GM23338 (cell line): ENCODE measurements at regions not wholly inside any gene's neighbourhood (a gene's known extent, or its start where the extent isn't known, plus 50 kb on each side); places are given as distances from the start of the nearest gene placed in this dataset.

Experiments
- ATAC-seq: fragments of 200-7000 bp; cut with Tn5 transposase; 3 replicates; pipeline ENCODE4 v1.9.1; 2020
- DNase-seq: peaks from one replicate; pipeline ENCODE4 v3.0.0-alpha.2; 2015; ENCODE audit warnings: low spot score
- H2AFZ ChIP-seq: fragments of 200-600 bp; sonication (generic); 2 replicates; pipeline ENCODE4 v1.8.0; 2016; ENCODE audit warnings: antibody characterized with exemption, mild to moderate bottlenecking, moderate library complexity
- H3F3A ChIP-seq: fragments of 200-600 bp; sonication (generic); replicated peaks from 2 replicates; pipeline ENCODE4 v1.8.0; 2017; ENCODE audit warnings: antibody characterized with exemption, mixed run types, low read depth
- H3K27ac ChIP-seq: fragments of 200-600 bp; sonication (generic); 2 replicates; pipeline ENCODE4 v1.6.1; 2016; ENCODE audit warnings: low read depth
- H3K27me3 ChIP-seq: fragments of 200-600 bp; sonication (generic); 2 replicates; pipeline ENCODE4 v1.8.0; 2016; ENCODE audit warnings: mild to moderate bottlenecking, mixed run types, moderate library complexity; ENCODE audit not compliant: insufficient read depth
- H3K36me3 ChIP-seq: fragments of 200-600 bp; sonication (generic); 2 replicates; pipeline ENCODE4 v1.8.0; 2016; ENCODE audit warnings: mild to moderate bottlenecking; ENCODE audit not compliant: insufficient read depth
- H3K4me1 ChIP-seq: fragments of 200-600 bp; sonication (generic); 2 replicates; pipeline ENCODE4 v1.8.0; 2016; ENCODE audit warnings: mild to moderate bottlenecking, moderate library complexity; ENCODE audit not compliant: insufficient read depth
- H3K4me2 ChIP-seq: fragments of 200-600 bp; sonication (generic); 2 replicates; pipeline ENCODE4 v1.7.1; 2017; ENCODE audit warnings: mixed run types
- H3K4me3 ChIP-seq: fragments of 200-600 bp; sonication (generic); 2 replicates; pipeline ENCODE4 v1.6.1; 2016; ENCODE audit warnings: mixed run types
- H3K79me2 ChIP-seq: fragments of 200-600 bp; sonication (generic); replicated peaks from 2 replicates; pipeline ENCODE4 v1.8.0; 2017; ENCODE audit warnings: mild to moderate bottlenecking; ENCODE audit not compliant: insufficient read depth
- H3K9me2 ChIP-seq: fragments of 200-600 bp; sonication (generic); 2 replicates; pipeline ENCODE4 v1.8.0; 2017; ENCODE audit not compliant: insufficient read depth
- H4K20me1 ChIP-seq: fragments of 200-600 bp; sonication (generic); replicated peaks from 2 replicates; pipeline ENCODE4 v1.8.0; 2017; ENCODE audit warnings: mild to moderate bottlenecking; ENCODE audit not compliant: insufficient read depth
- H3K27ac Mint-ChIP-seq: 2 replicates; pipeline ENCODE4 v1.8.0; 2020; ENCODE audit warnings: inconsistent platforms, mild to moderate bottlenecking, moderate library complexity, mixed read lengths
- H3K27me3 Mint-ChIP-seq: 3 replicates; pipeline ENCODE4 v1.8.0; 2022; ENCODE audit warnings: low read depth, mild to moderate bottlenecking, moderate library complexity, mixed read lengths, inconsistent platforms; ENCODE audit not compliant: insufficient read depth, poor library complexity
- H3K36me3 Mint-ChIP-seq: 3 replicates; pipeline ENCODE4 v1.8.0; 2021; ENCODE audit warnings: low read depth, mild to moderate bottlenecking, inconsistent platforms, moderate library complexity, mixed read lengths
- H3K4me1 Mint-ChIP-seq: 3 replicates; pipeline ENCODE4 v1.8.0; 2020; ENCODE audit warnings: mild to moderate bottlenecking, inconsistent platforms, mixed read lengths
- H3K4me3 Mint-ChIP-seq: 3 replicates; pipeline ENCODE4 v1.8.0; 2021; ENCODE audit warnings: moderate library complexity, mild to moderate bottlenecking, inconsistent platforms, mixed read lengths
- H3K9me3 Mint-ChIP-seq: 3 replicates; pipeline ENCODE4 v1.8.0; 2020; ENCODE audit warnings: moderate library complexity, mild to moderate bottlenecking, inconsistent platforms, mixed read lengths
- CREB1 ChIP-seq: fragments of 250-450 bp; sonication (Bioruptor Pico); IDR thresholded peaks from 2 replicates; pipeline ENCODE4 v1.5.0; 2020; ENCODE audit warnings: low read depth, mild to moderate bottlenecking, moderate library complexity
- EZH2 ChIP-seq: fragments of 200-600 bp; sonication (generic); IDR thresholded peaks from one replicate; pipeline ENCODE4 v1.8.0; 2017; ENCODE audit warnings: antibody characterized with exemption, mild to moderate bottlenecking, low read depth; ENCODE audit not compliant: unreplicated experiment
- EZH2phosphoT487 ChIP-seq: fragments of 200-600 bp; sonication (generic); IDR thresholded peaks from one replicate; pipeline ENCODE4 v1.8.1; 2018; ENCODE audit warnings: antibody characterized with exemption; ENCODE audit not compliant: unreplicated experiment
- JUNB ChIP-seq: IDR thresholded peaks from one replicate; pipeline ENCODE4 v1.6.1; 2016; ENCODE audit warnings: antibody characterized with exemption; ENCODE audit not compliant: unreplicated experiment
- NANOG ChIP-seq: IDR thresholded peaks from 2 replicates; pipeline ENCODE4 v1.6.1; 2016; ENCODE audit warnings: antibody characterized with exemption, borderline replicate concordance
- STAT1 ChIP-seq: IDR thresholded peaks from one replicate; pipeline ENCODE4 v1.6.1; 2016; ENCODE audit warnings: antibody characterized with exemption; ENCODE audit not compliant: unreplicated experiment
- ZNF331 ChIP-seq: fragments of 250-450 bp; sonication (Bioruptor Pico); IDR thresholded peaks from 2 replicates; pipeline ENCODE4 v1.5.0; 2020; ENCODE audit warnings: low read depth, mild to moderate bottlenecking, moderate library complexity
- TF ChIP-seq, protein P1 (sequence below), 2 experiments: fragments of 200-600 bp in 1 of 2; sonication (generic) in 1 of 2; conservative IDR thresholded peaks; 2 replicates each; pipeline versions ENCODE4 v1.5.1 to v1.6.1; 2016 to 2017; ENCODE audit warnings: antibody characterized with exemption in 2 of 2, low read depth in 2 of 2, mild to moderate bottlenecking in 2 of 2, moderate library complexity in 1 of 2
- TF ChIP-seq, protein P2 (sequence below): IDR thresholded peaks from one replicate; pipeline ENCODE4 v1.6.1; 2018; ENCODE audit warnings: antibody characterized with exemption; ENCODE audit not compliant: unreplicated experiment

DNA sequence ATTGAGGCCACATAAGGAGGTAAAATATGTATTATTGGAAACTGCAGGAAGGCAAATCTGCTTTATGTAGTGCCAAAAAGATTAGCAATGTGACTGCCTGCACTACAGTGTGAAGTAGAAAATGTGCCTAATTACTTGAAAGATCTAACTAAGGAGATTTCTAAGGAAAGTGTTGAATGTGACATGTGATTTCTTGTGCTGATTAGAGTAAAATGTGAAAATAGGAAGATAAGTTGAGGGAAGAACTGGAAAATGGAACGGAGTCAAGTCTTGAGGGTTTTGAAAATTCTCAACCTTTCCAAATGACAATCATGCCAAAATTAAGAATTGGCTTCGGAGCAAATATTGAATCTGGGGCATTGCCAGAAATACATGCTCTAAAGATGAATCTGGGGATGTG, 209.5 kb upstream of the SPOCK3 start:
- no peak overlapping the region for H3K4me3 Mint-ChIP-seq
- DNase-seq (no peak), ATAC-seq (no peak)
- Histone ChIP-seq H3F3A (no peaks in the 10 kb centered on the region), H3K9me2 (no peaks in the 10 kb centered on the region), H3K4me2 (no peak overlapping the region), H3K27ac (no peak overlapping the region), H3K27me3 (no peaks in the 10 kb centered on the region), H3K36me3 (no peaks in the 10 kb centered on the region), H3K4me3 (no peak overlapping the region), H2AFZ (no peak overlapping the region), H3K79me2 (no peaks in the 10 kb centered on the region), H4K20me1 (no peaks in the 10 kb centered on the region), H3K4me1 (no peaks in the 10 kb centered on the region)
- TF ChIP-seq, protein P1, sequence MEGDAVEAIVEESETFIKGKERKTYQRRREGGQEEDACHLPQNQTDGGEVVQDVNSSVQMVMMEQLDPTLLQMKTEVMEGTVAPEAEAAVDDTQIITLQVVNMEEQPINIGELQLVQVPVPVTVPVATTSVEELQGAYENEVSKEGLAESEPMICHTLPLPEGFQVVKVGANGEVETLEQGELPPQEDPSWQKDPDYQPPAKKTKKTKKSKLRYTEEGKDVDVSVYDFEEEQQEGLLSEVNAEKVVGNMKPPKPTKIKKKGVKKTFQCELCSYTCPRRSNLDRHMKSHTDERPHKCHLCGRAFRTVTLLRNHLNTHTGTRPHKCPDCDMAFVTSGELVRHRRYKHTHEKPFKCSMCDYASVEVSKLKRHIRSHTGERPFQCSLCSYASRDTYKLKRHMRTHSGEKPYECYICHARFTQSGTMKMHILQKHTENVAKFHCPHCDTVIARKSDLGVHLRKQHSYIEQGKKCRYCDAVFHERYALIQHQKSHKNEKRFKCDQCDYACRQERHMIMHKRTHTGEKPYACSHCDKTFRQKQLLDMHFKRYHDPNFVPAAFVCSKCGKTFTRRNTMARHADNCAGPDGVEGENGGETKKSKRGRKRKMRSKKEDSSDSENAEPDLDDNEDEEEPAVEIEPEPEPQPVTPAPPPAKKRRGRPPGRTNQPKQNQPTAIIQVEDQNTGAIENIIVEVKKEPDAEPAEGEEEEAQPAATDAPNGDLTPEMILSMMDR (conservative IDR thresholded peaks at IDR 0.05; ENCODE audit: low read depth in 2 of 2) = no peak
- TF ChIP-seq EZH2 (no peak), JUNB (no peak), ZNF331 (CRISPR knock-in tag) (no peak)
- no peaks in the 10 kb centered on the region for H3K9me3 Mint-ChIP-seq
- H3K27me3 Mint-ChIP-seq = no peaks in the 10 kb centered on the region
- no peak overlapping the region for H3K27ac Mint-ChIP-seq
- H3K4me1 Mint-ChIP-seq = no peaks in the 10 kb centered on the region
- H3K36me3 Mint-ChIP-seq = no peaks in the 10 kb centered on the region

DNA sequence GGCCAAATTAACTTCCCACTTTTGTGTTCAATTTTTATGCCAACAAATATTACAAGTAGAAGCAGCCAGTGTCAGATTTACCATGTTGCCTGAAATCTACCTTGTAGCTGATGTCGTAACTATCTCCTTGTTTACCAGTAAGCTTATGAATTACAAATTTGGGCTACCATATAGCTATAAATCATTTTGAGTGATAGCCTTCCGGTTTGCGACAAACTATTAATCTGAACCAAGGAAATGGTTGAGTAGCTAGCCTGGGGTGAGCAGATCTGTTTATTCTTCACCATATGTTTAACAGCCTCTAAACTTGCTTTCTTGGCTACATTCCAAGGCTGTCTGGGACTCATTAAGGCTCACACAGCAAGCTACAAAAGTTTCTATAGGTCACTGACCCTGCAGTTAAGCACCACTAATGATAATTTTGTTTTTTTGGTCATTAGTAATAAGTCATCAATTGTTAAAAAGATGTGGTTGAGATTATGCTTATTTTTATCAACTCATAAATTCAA, 218.7 kb upstream of the SPOCK3 start:
- no peak overlapping the region for H2AFZ ChIP-seq
- H3K4me1 Mint-ChIP-seq = no peaks in the 10 kb centered on the region
- H3K4me3 Mint-ChIP-seq = no peak overlapping the region
- no peak overlapping the region for H3K4me3 ChIP-seq
- no peak for DNase-seq
- H3K9me3 Mint-ChIP-seq = no peaks in the 10 kb centered on the region
- no peaks in the 10 kb centered on the region for H3K4me1 ChIP-seq
- TF ChIP-seq, protein P2, sequence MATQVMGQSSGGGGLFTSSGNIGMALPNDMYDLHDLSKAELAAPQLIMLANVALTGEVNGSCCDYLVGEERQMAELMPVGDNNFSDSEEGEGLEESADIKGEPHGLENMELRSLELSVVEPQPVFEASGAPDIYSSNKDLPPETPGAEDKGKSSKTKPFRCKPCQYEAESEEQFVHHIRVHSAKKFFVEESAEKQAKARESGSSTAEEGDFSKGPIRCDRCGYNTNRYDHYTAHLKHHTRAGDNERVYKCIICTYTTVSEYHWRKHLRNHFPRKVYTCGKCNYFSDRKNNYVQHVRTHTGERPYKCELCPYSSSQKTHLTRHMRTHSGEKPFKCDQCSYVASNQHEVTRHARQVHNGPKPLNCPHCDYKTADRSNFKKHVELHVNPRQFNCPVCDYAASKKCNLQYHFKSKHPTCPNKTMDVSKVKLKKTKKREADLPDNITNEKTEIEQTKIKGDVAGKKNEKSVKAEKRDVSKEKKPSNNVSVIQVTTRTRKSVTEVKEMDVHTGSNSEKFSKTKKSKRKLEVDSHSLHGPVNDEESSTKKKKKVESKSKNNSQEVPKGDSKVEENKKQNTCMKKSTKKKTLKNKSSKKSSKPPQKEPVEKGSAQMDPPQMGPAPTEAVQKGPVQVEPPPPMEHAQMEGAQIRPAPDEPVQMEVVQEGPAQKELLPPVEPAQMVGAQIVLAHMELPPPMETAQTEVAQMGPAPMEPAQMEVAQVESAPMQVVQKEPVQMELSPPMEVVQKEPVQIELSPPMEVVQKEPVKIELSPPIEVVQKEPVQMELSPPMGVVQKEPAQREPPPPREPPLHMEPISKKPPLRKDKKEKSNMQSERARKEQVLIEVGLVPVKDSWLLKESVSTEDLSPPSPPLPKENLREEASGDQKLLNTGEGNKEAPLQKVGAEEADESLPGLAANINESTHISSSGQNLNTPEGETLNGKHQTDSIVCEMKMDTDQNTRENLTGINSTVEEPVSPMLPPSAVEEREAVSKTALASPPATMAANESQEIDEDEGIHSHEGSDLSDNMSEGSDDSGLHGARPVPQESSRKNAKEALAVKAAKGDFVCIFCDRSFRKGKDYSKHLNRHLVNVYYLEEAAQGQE = no peak
- TF ChIP-seq EZH2phosphoT487 = no peak
- TF ChIP-seq ZNF331 (CRISPR knock-in tag) = no peak
- no peak for TF ChIP-seq CREB1
- TF ChIP-seq STAT1 = no peak
- TF ChIP-seq, protein P1 (conservative IDR thresholded peaks at IDR 0.05; ENCODE audit: low read depth in 2 of 2) = no peak
- TF ChIP-seq NANOG = no peak
- H4K20me1 ChIP-seq = no peaks in the 10 kb centered on the region
- H3K27me3 Mint-ChIP-seq = no peaks in the 10 kb centered on the region
- no peak for ATAC-seq
- no peaks in the 10 kb centered on the region for H3K9me2 ChIP-seq
- H3K4me2 ChIP-seq = no peak overlapping the region
- H3F3A ChIP-seq = no peaks in the 10 kb centered on the region
- no peaks in the 10 kb centered on the region for H3K27me3 ChIP-seq
- no peaks in the 10 kb centered on the region for H3K79me2 ChIP-seq
- no peak overlapping the region for H3K27ac ChIP-seq
- H3K27ac Mint-ChIP-seq = no peak overlapping the region
- no peaks in the 10 kb centered on the region for H3K36me3 Mint-ChIP-seq
- no peaks in the 10 kb centered on the region for H3K36me3 ChIP-seq
